Smooth muscle cell (in vitro differentiated cells): ENCODE measurements at regions not wholly inside any gene's neighbourhood (a gene's known extent, or its start where the extent isn't known, plus 50 kb on each side); places are given as distances from the start of the nearest gene placed in this dataset.

Experiments
- DNase-seq: peaks from one replicate; lab custom pipeline; 2025; ENCODE audit not compliant: unreplicated experiment; lab: John Stamatoyannopoulos, UW
- H2AFZ ChIP-seq: fragments of 200-600 bp; sonication (generic); 2 replicates; pipeline ENCODE4 v1.6.0; 2016; ENCODE audit warnings: antibody characterized with exemption, low read depth, mild to moderate bottlenecking
- H3F3A ChIP-seq: fragments of 200-600 bp; sonication (generic); 2 replicates; pipeline ENCODE4 v1.6.0; 2017; ENCODE audit warnings: antibody characterized with exemption, low read depth
- H3K27ac ChIP-seq: fragments of 200-600 bp; sonication (generic); 2 replicates; pipeline ENCODE4 v1.5.1; 2016; ENCODE audit warnings: low read depth, mild to moderate bottlenecking
- H3K27me3 ChIP-seq: fragments of 200-600 bp; sonication (generic); 2 replicates; pipeline ENCODE4 v1.6.1; 2016; ENCODE audit warnings: low read depth, mild to moderate bottlenecking
- H3K36me3 ChIP-seq: fragments of 200-600 bp; sonication (generic); 2 replicates; pipeline ENCODE4 v1.5.1; 2016; ENCODE audit warnings: low read depth
- H3K4me1 ChIP-seq: fragments of 200-600 bp; sonication (generic); 2 replicates; pipeline ENCODE4 v1.5.1; 2016; ENCODE audit warnings: low read depth
- H3K4me2 ChIP-seq: fragments of 200-600 bp; sonication (generic); 2 replicates; pipeline ENCODE4 v1.6.0; 2016; ENCODE audit warnings: mild to moderate bottlenecking
- H3K4me3 ChIP-seq: fragments of 200-600 bp; sonication (generic); 2 replicates; pipeline ENCODE4 v1.5.1; 2016; ENCODE audit warnings: mild to moderate bottlenecking
- H3K79me2 ChIP-seq: fragments of 200-600 bp; sonication (generic); 2 replicates; pipeline ENCODE4 v1.6.0; 2016; ENCODE audit warnings: low read depth, mild to moderate bottlenecking
- H3K9ac ChIP-seq: fragments of 200-600 bp; sonication (generic); 2 replicates; pipeline ENCODE4 v1.6.0; 2016; ENCODE audit warnings: low read depth
- H3K9me3 ChIP-seq: fragments of 200-600 bp; sonication (generic); replicated peaks from 2 replicates; pipeline ENCODE4 v1.5.1; 2016; ENCODE audit warnings: low read depth
- H4K20me1 ChIP-seq: fragments of 200-600 bp; sonication (generic); 2 replicates; pipeline ENCODE4 v1.6.0; 2016; ENCODE audit warnings: low read depth
- WGBS: methylation state at CpG from one replicate; pipeline ENCODE4 v1.1.7; 2016; ENCODE audit warnings: low lambda C conversion rate; 5-methylcytosine and 5-hydroxymethylcytosine counted together
- TF ChIP-seq, protein P1 (sequence below): fragments of 200-600 bp; sonication (generic); IDR thresholded peaks from 2 replicates; pipeline ENCODE4 v1.5.1; 2017; ENCODE audit warnings: borderline replicate concordance, mild to moderate bottlenecking, antibody characterized with exemption; ENCODE audit not compliant: insufficient read depth, poor library complexity, severe bottlenecking

DNA sequence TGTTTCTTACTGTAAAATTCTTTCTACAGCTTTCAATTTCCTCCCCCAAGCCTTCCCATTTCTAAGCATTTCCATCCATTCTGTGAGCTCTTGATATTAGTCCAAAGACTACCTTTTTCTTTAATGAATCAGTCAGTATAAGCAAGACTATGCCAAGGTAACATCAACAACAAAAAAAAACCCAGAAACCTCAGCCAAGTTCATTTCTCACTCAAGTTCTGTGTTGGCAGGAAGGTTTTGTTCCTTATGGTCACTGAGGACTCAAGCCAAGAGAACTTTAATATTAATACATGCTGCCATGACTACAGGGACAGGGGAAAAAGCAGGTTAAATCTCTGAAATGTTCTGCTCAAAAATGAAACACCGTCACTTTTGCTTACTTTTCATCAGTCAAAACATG is 621.2 kb upstream of the NRP1 start:
- DNase-seq, result no peak
- H3K9me3 ChIP-seq, result no peaks in the 10 kb centered on the region
- H3F3A ChIP-seq, result no peaks in the 10 kb centered on the region
- no peaks in the 10 kb centered on the region for H3K79me2 ChIP-seq
- H3K4me3 ChIP-seq, result no peak overlapping the region
- WGBS, result 97% methylated on average over 1 of the region's 1 CpG
- TF ChIP-seq, protein P1, sequence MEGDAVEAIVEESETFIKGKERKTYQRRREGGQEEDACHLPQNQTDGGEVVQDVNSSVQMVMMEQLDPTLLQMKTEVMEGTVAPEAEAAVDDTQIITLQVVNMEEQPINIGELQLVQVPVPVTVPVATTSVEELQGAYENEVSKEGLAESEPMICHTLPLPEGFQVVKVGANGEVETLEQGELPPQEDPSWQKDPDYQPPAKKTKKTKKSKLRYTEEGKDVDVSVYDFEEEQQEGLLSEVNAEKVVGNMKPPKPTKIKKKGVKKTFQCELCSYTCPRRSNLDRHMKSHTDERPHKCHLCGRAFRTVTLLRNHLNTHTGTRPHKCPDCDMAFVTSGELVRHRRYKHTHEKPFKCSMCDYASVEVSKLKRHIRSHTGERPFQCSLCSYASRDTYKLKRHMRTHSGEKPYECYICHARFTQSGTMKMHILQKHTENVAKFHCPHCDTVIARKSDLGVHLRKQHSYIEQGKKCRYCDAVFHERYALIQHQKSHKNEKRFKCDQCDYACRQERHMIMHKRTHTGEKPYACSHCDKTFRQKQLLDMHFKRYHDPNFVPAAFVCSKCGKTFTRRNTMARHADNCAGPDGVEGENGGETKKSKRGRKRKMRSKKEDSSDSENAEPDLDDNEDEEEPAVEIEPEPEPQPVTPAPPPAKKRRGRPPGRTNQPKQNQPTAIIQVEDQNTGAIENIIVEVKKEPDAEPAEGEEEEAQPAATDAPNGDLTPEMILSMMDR, result no peak
- no peak overlapping the region for H3K27ac ChIP-seq
- H2AFZ ChIP-seq, result no peak overlapping the region
- no peaks in the 10 kb centered on the region for H3K27me3 ChIP-seq
- H3K4me2 ChIP-seq, result no peak overlapping the region
- no peaks in the 10 kb centered on the region for H4K20me1 ChIP-seq
- no peak overlapping the region for H3K9ac ChIP-seq
- H3K36me3 ChIP-seq, result no peaks in the 10 kb centered on the region
- no peaks in the 10 kb centered on the region for H3K4me1 ChIP-seq

DNA sequence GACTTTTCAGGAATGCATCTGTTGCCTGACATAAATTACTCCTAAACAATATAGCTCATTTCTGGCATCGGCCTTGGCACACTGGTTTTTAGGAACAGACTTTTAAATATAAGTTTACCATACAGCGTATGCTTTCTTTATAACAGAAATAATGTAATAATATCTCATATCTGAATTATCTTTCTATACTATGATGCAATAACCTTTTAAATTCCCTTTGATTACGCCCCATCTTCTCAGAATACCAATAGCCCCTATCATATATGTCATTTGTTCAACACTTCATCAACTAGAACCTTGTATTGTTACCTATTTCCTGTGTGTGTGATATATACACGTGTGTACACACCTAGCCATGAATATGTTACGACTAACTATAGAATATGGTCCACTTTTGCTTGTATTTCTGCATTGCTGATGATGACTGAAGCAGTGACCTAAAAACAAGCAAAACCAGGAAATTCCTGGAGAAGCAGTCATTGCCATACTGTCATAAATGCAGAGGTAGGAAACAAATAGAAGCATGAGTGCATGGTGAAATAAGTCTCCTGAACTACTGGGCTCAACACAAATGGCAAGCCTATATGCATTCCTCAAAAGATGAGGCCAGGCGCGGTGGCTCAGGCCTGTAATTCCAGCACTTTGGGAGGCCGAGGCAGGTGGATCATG is 618.4 kb upstream of the NRP1 start:
- Histone ChIP-seq H3K79me2 (no peaks in the 10 kb centered on the region), H3K4me3 (no peak overlapping the region), H3K4me2 (no peak overlapping the region), H3F3A (no peaks in the 10 kb centered on the region), H3K36me3 (no peaks in the 10 kb centered on the region), H3K27me3 (no peaks in the 10 kb centered on the region), H3K9ac (no peak overlapping the region), H4K20me1 (no peaks in the 10 kb centered on the region), H3K27ac (peak overlapping the region; percentile 40), H3K4me1 (no peaks in the 10 kb centered on the region), H3K9me3 (no peaks in the 10 kb centered on the region), H2AFZ (peak overlapping the region; percentile 45)
- TF ChIP-seq, protein P1, result no peak
- DNase-seq, result no peak
- WGBS, result 82% methylated on average over 8 of the region's 8 CpGs

DNA sequence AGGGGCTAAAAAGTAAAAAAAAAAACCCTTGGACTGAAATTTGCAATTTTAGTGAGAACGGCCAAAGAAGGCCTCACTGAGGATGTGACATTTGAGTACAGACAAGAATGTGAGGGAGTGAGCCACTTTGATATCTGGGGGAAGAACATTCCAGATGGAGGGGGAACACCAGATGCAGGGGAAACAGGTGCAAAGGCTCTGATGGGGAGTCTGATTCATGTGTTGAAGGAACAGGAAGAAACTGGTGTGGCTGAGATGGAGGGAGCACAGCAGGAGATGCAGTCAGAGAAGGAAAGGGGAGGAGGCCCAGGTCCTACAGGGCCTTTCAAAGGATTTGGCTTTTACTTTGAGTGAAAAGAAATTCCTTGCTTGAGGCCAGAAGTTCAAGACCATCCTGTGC is 615.7 kb upstream of the NRP1 start:
- Histone ChIP-seq H3K4me3 (no peak overlapping the region), H3K4me2 (no peak overlapping the region), H3K4me1 (no peaks in the 10 kb centered on the region), H3K27ac (no peak overlapping the region), H4K20me1 (no peaks in the 10 kb centered on the region), H3K9ac (no peak overlapping the region), H3F3A (no peaks in the 10 kb centered on the region), H3K27me3 (no peaks in the 10 kb centered on the region), H3K79me2 (no peaks in the 10 kb centered on the region), H3K36me3 (no peaks in the 10 kb centered on the region), H2AFZ (no peak overlapping the region), H3K9me3 (no peaks in the 10 kb centered on the region)
- WGBS, result 100% methylated on average over 1 of the region's 1 CpG
- TF ChIP-seq, protein P1, result no peak
- DNase-seq, result no peak

DNA sequence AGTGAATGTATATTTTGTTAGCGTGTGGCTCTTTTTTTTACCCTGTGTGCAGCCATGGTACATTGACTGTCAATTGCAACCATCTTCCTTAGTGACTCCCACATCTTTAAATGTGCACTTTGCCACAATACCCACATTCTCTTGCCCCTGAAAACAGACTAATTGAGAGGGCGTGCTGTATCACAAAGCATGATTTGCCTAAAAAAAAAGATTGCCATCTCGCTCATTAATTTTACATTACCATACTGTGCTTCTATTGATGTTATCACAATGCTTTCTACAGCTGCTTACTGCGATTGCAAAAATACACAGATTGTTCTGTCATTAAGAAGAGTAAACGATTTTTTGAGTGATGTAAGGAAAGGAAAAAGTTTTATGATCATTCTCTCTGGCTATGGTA is 613.1 kb upstream of the NRP1 start:
- H3K4me1 ChIP-seq, result no peaks in the 10 kb centered on the region
- no peaks in the 10 kb centered on the region for H3F3A ChIP-seq
- no peaks in the 10 kb centered on the region for H3K27me3 ChIP-seq
- H3K4me3 ChIP-seq, result no peak overlapping the region
- no peak overlapping the region for H3K27ac ChIP-seq
- no peaks in the 10 kb centered on the region for H3K36me3 ChIP-seq
- 85% methylated on average over 5 of the region's 5 CpGs for WGBS
- H3K79me2 ChIP-seq, result no peaks in the 10 kb centered on the region
- H3K4me2 ChIP-seq, result no peak overlapping the region
- no peaks in the 10 kb centered on the region for H4K20me1 ChIP-seq
- H3K9me3 ChIP-seq, result no peaks in the 10 kb centered on the region
- H3K9ac ChIP-seq, result no peak overlapping the region
- H2AFZ ChIP-seq, result no peak overlapping the region
- DNase-seq, result no peak
- TF ChIP-seq, protein P1, result no peak
